ENCODE measurements at regions not wholly inside any gene's neighbourhood (a gene's known extent, or its start where the extent isn't known, plus 50 kb on each side); places are given as distances from the start of the nearest gene placed in this dataset.

- Histone ChIP-seq H3K4me3 (no peak overlapping the region), H3K27ac (no peak overlapping the region)
- no peak for DNase-seq (ENCODE audit: low spot score)
- TF ChIP-seq, protein P1, sequence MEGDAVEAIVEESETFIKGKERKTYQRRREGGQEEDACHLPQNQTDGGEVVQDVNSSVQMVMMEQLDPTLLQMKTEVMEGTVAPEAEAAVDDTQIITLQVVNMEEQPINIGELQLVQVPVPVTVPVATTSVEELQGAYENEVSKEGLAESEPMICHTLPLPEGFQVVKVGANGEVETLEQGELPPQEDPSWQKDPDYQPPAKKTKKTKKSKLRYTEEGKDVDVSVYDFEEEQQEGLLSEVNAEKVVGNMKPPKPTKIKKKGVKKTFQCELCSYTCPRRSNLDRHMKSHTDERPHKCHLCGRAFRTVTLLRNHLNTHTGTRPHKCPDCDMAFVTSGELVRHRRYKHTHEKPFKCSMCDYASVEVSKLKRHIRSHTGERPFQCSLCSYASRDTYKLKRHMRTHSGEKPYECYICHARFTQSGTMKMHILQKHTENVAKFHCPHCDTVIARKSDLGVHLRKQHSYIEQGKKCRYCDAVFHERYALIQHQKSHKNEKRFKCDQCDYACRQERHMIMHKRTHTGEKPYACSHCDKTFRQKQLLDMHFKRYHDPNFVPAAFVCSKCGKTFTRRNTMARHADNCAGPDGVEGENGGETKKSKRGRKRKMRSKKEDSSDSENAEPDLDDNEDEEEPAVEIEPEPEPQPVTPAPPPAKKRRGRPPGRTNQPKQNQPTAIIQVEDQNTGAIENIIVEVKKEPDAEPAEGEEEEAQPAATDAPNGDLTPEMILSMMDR (IDR thresholded peaks at IDR 0.05) = no peak
These were observed 1287.4 kb upstream of the B3GALT2 start for GRCh38 chr1:194473766-194474165.

DNA sequence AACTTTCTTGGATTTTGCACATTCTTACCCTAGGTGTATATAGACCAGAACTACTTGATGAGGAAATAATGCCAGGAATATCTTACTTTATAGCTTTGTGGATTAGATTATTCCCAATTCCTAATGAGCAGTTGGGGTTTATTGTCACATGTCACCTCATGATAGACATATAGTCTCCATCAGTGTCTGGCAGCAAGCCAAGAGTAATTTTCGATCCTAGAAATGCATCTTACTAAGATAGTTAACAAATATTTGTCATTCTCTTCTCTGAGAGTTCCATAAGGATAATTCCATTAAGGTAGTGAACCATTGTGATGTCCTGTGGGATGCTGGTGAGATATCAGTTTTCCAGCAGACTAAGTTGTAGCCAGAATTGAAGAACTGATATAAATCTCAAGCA, 1282.9 kb upstream of the B3GALT2 start:
- no peak overlapping the region for H3K27ac ChIP-seq
- TF ChIP-seq, protein P1 (IDR thresholded peaks at IDR 0.05) = no peak
- no peak overlapping the region for H3K4me3 ChIP-seq
- DNase-seq (ENCODE audit: low spot score) = no peak

GRCh38 chr1:194466706-194467105, 1280.3 kb upstream of the B3GALT2 start:
- no peak for DNase-seq (ENCODE audit: low spot score)
- Histone ChIP-seq H3K4me3 (no peak overlapping the region), H3K27ac (no peak overlapping the region)
- TF ChIP-seq, protein P1 (IDR thresholded peaks at IDR 0.05) = no peak

DNA sequence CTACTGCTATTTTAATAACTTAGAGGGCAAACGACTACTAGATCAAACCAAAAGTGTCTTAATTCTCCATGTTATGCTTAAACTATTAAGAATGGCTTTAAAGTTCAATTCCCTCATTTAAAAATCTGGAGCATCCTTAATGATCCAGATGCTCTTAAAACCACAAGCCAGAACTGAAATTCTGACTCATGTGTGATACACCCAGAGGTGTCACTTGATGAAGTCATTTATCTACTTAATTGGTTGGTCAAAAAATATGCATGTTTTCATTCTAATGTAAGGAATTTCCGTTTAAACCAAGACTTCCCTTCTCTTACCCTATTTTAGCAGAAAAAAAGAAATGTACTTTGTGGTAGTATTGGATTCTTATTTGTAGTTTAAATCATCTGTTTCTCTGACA, 1261.2 kb upstream of the B3GALT2 start:
- Histone ChIP-seq H3K27ac (no peak overlapping the region), H3K4me3 (no peak overlapping the region)
- TF ChIP-seq, protein P1 (IDR thresholded peaks at IDR 0.05) = no peak
- no peak for DNase-seq (ENCODE audit: low spot score)

DNA sequence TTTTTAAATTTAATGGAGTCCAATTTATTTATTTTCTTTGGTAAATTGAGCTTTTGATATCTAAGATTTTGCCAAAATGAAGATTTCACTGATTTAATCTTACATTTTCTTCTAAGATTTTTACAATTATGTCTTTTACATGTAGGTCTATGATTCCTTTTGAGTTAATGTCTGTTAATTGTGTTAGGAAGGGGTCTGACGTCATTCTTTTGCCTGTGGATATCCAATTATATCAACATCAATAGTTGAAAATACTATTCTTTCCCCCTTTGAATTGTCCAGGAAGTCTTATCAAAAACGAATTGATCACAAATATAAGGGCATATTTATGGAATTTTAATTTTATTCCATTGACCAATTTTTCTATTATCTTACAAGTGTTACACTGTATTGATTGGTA, 1258.8 kb upstream of the B3GALT2 start:
- TF ChIP-seq, protein P1 (IDR thresholded peaks at IDR 0.05) = no peak
- DNase-seq (ENCODE audit: low spot score) = no peak
- Histone ChIP-seq H3K27ac (no peak overlapping the region), H3K4me3 (no peak overlapping the region)

DNA sequence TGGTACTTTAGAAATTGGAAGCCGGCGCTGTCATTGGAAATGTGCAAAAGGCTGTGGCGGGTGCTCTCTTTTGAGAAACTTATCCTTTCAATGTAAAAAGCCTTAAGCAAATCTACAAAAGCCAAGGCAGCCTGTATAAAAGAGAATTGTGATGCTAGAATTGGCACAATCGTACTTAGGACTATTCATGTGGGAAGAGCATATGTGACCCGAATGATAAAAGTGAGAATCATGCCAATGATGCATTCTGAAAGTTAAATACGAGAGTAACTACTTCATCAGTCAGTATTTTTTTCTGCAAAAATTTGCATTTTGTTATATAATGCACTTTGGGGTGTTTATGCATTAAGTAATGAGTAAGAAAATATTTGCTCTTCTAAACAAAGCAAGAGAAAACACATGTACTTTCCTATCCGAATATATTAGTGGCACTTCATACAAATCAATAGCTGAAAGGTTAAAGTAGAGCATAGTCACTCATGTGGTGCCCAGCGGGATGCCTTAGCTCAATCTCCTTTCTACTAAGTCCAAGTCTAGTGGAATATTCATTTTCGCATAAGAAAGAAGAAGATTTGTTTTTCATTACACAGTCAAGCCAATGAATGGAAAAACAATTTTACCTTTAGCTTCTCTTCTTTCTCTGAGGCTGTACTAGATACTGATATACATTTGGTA, 1256.6 kb upstream of the B3GALT2 start:
- TF ChIP-seq, protein P1 (IDR thresholded peaks at IDR 0.05) = no peak
- no peak overlapping the region for H3K27ac ChIP-seq
- no peak for DNase-seq (ENCODE audit: low spot score)
- H3K4me3 ChIP-seq = no peak overlapping the region

DNA sequence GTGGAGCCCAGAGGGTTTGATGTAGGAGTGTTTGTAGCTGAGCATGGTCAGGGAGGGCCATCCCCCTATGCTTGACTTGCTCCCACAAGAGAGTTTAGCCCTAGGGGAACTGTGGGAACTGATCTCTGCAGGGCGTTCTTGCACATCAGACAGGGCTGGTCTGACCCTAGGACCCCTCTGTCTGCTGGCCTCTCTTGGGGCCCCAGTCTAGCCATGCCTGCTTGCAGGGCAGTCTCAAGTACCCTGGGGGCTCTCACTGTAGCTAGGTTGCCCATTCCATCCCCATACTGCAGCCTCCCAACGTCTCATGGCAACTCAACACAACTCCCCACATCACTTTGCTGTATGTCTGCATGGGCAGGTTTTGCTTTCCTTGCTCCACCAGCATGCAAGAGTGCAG, 1250.7 kb upstream of the B3GALT2 start:
- no peak for DNase-seq (ENCODE audit: low spot score)
- TF ChIP-seq, protein P1 (IDR thresholded peaks at IDR 0.05) = no peak
- no peak overlapping the region for H3K27ac ChIP-seq

More for the DNA sequence above, 1250.7 kb upstream of the B3GALT2 start:
- H3K4me3 ChIP-seq = no peak overlapping the region
